ENCODE measurements at regions not wholly inside any gene's neighbourhood (a gene's known extent, or its start where the extent isn't known, plus 50 kb on each side); places are given as distances from the start of the nearest gene placed in this dataset.
"Not testable (repeated sequence)": the region's sequence is repeated elsewhere in the genome, so short reads cannot be mapped to it uniquely, and the experiment has no call there.

GRCh38 chr2:228763379-228763981 is 507.6 kb downstream of the PID1 start:
- TF ChIP-seq, protein P1, sequence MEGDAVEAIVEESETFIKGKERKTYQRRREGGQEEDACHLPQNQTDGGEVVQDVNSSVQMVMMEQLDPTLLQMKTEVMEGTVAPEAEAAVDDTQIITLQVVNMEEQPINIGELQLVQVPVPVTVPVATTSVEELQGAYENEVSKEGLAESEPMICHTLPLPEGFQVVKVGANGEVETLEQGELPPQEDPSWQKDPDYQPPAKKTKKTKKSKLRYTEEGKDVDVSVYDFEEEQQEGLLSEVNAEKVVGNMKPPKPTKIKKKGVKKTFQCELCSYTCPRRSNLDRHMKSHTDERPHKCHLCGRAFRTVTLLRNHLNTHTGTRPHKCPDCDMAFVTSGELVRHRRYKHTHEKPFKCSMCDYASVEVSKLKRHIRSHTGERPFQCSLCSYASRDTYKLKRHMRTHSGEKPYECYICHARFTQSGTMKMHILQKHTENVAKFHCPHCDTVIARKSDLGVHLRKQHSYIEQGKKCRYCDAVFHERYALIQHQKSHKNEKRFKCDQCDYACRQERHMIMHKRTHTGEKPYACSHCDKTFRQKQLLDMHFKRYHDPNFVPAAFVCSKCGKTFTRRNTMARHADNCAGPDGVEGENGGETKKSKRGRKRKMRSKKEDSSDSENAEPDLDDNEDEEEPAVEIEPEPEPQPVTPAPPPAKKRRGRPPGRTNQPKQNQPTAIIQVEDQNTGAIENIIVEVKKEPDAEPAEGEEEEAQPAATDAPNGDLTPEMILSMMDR (IDR thresholded peaks at IDR 0.05; ENCODE audit: insufficient read depth, low read length, poor library complexity, severe bottlenecking) = no peak
- H3K27me3 ChIP-seq (ENCODE audit: control insufficient read depth, insufficient read depth, low read length) = no peaks in the 10 kb centered on the region
- DNase-seq (ENCODE audit: low read depth) = no peak
- H3K36me3 ChIP-seq (ENCODE audit: control insufficient read depth, insufficient read depth, low read length) = no peaks in the 10 kb centered on the region
- H3K4me3 ChIP-seq (ENCODE audit: low read depth, low read length) = no peak overlapping the region

GRCh38 chr2:228762565-228762964 is 508.5 kb downstream of the PID1 start:
- Histone ChIP-seq H3K27me3 (ENCODE audit: control insufficient read depth, insufficient read depth, low read length) (no peaks in the 10 kb centered on the region), H3K36me3 (ENCODE audit: control insufficient read depth, insufficient read depth, low read length) (no peaks in the 10 kb centered on the region), H3K4me3 (ENCODE audit: low read depth, low read length) (no peak overlapping the region)
- no peak for DNase-seq (ENCODE audit: low read depth)
- TF ChIP-seq, protein P1 (IDR thresholded peaks at IDR 0.05; ENCODE audit: insufficient read depth, low read length, poor library complexity, severe bottlenecking) = no peak

GRCh38 chr2:228755661-228756060 is 515.4 kb downstream of the PID1 start:
- not testable (repeated sequence) for H3K27me3 ChIP-seq (ENCODE audit: control insufficient read depth, insufficient read depth, low read length); DNase-seq (ENCODE audit: low read depth)

GRCh38 chr2:228747483-228747882 is 523.6 kb downstream of the PID1 start:
- H3K36me3 ChIP-seq (ENCODE audit: control insufficient read depth, insufficient read depth, low read length) = no peaks in the 10 kb centered on the region
- no peaks in the 10 kb centered on the region for H3K27me3 ChIP-seq (ENCODE audit: control insufficient read depth, insufficient read depth, low read length)
- H3K4me3 ChIP-seq (ENCODE audit: low read depth, low read length) = no peak overlapping the region
- TF ChIP-seq, protein P1 (IDR thresholded peaks at IDR 0.05; ENCODE audit: insufficient read depth, low read length, poor library complexity, severe bottlenecking) = no peak
- DNase-seq (ENCODE audit: low read depth) = no peak

More at GRCh38 chr2:228755661-228756060, 515.4 kb downstream of the PID1 start:
- H3K36me3 ChIP-seq (ENCODE audit: control insufficient read depth, insufficient read depth, low read length); H3K4me3 ChIP-seq (ENCODE audit: low read depth, low read length): not testable (repeated sequence)

DNA sequence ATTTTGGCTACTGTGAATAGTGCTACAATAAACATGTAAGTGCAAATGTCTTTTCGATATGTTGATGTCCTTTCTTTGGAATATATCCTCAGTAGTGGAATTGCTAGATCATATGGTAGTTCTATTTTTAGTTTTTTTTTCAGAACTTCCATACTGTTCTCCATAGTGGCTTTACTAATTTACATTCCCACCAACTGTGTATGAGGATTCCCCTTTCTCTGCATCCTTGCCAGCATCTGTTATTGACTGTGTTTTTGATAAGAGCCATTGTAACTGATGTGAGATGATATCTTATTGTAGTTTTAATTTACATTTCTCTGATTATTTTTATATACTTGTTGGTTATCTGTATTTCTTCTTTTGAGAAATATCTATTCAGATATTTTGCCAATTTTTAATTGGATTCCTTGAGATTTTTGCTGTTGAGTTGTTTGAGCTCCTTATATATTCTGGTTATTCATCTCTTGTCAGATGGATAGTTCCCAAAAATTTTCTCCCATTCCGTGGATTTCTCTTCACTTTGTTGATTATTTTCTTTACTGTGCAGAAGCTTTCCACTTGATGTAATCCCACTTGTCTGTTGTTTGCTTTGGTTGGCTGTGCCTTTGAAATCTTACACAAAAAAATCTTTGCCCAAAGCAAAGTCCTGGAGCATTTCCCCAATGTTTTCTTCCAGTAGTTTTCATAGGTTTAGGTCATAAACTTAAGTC is 532.3 kb downstream of the PID1 start:
- H3K27me3 ChIP-seq (ENCODE audit: control insufficient read depth, insufficient read depth, low read length) = no peaks in the 10 kb centered on the region
- TF ChIP-seq, protein P1 (IDR thresholded peaks at IDR 0.05; ENCODE audit: insufficient read depth, low read length, poor library complexity, severe bottlenecking) = no peak
- no peaks in the 10 kb centered on the region for H3K36me3 ChIP-seq (ENCODE audit: control insufficient read depth, insufficient read depth, low read length)
- H3K4me3 ChIP-seq (ENCODE audit: low read depth, low read length) = no peak overlapping the region
- no peak for DNase-seq (ENCODE audit: low read depth)

GRCh38 chr2:228735697-228736096 is 535.4 kb downstream of the PID1 start:
- no peak for DNase-seq (ENCODE audit: low read depth)
- TF ChIP-seq, protein P1 (IDR thresholded peaks at IDR 0.05; ENCODE audit: insufficient read depth, low read length, poor library complexity, severe bottlenecking) = no peak
- Histone ChIP-seq H3K4me3 (ENCODE audit: low read depth, low read length) (no peak overlapping the region), H3K36me3 (ENCODE audit: control insufficient read depth, insufficient read depth, low read length) (no peaks in the 10 kb centered on the region), H3K27me3 (ENCODE audit: control insufficient read depth, insufficient read depth, low read length) (no peaks in the 10 kb centered on the region)
